NOMO-1 treated with dmso at 0.1 percent for 144 hours (cell line): ENCODE measurements at regions not wholly inside any gene's neighbourhood (a gene's known extent, or its start where the extent isn't known, plus 50 kb on each side); places are given as distances from the start of the nearest gene placed in this dataset.
"Not testable (repeated sequence)": the region's sequence is repeated elsewhere in the genome, so short reads cannot be mapped to it uniquely, and the experiment has no call there.

Experiments used
- DNase-seq: peaks from one replicate; lab custom pipeline; 2025; ENCODE audit not compliant: unreplicated experiment; lab: John Stamatoyannopoulos, UW

- no peak for DNase-seq
These were observed 404.5 kb upstream of the ADAMTS5 start for GRCh38 chr21:27371115-27371974.

- no peak for DNase-seq
These were observed 403.2 kb upstream of the ADAMTS5 start for GRCh38 chr21:27369978-27370571.

GRCh38 chr21:27369234-27369633 is 402.3 kb upstream of the ADAMTS5 start:
- DNase-seq: no peak

- no peak for DNase-seq
These were observed 399.9 kb upstream of the ADAMTS5 start for GRCh38 chr21:27366646-27367235.

- no peak for DNase-seq
These were observed 399.1 kb upstream of the ADAMTS5 start for GRCh38 chr21:27366036-27366435.

- no peak for DNase-seq
These were observed 398.5 kb upstream of the ADAMTS5 start for GRCh38 chr21:27365394-27365793.

GRCh38 chr21:27363719-27364477 is 397.0 kb upstream of the ADAMTS5 start:
- DNase-seq: no peak

- no peak for DNase-seq
These were observed 395.4 kb upstream of the ADAMTS5 start for GRCh38 chr21:27362249-27362648.

GRCh38 chr21:27359141-27359540 is 392.3 kb upstream of the ADAMTS5 start:
- no peak for DNase-seq

GRCh38 chr21:27352885-27353284 is 386.0 kb upstream of the ADAMTS5 start:
- no peak for DNase-seq

GRCh38 chr21:27346041-27346448 is 379.2 kb upstream of the ADAMTS5 start:
- no peak for DNase-seq

GRCh38 chr21:27339902-27340301 is 373.0 kb upstream of the ADAMTS5 start:
- no peak for DNase-seq

- not testable (repeated sequence) for DNase-seq
These were observed 371.1 kb upstream of the ADAMTS5 start for GRCh38 chr21:27338007-27338406.

GRCh38 chr21:27333096-27333495 is 366.2 kb upstream of the ADAMTS5 start:
- DNase-seq: no peak

- no peak for DNase-seq
These were observed 362.5 kb upstream of the ADAMTS5 start for GRCh38 chr21:27329255-27329851.

GRCh38 chr21:27326301-27326700 is 359.4 kb upstream of the ADAMTS5 start:
- DNase-seq: no peak

GRCh38 chr21:27323331-27323730 is 356.4 kb upstream of the ADAMTS5 start:
- DNase-seq: no peak

- no peak for DNase-seq
These were observed 354.9 kb upstream of the ADAMTS5 start for GRCh38 chr21:27321791-27322190.

- DNase-seq: no peak
These were observed 354.0 kb upstream of the ADAMTS5 start for GRCh38 chr21:27320868-27321267.

GRCh38 chr21:27317601-27318000 is 350.7 kb upstream of the ADAMTS5 start:
- not testable (repeated sequence) for DNase-seq

GRCh38 chr21:27315373-27315772 is 348.5 kb upstream of the ADAMTS5 start:
- no peak for DNase-seq
